IMR-90 (cell line): ENCODE measurements at regions not wholly inside any gene's neighbourhood (a gene's known extent, or its start where the extent isn't known, plus 50 kb on each side); places are given as distances from the start of the nearest gene placed in this dataset.

ENCODE experiments used
- ATAC-seq: fragments of 200-7000 bp; cut with Tn5 transposase; 2 replicates; pipeline ENCODE4 v1.9.1; 2020; ENCODE audit warnings: low read depth, mild to moderate bottlenecking, moderate library complexity
- BruUV-seq: library from RNA; stranded (reverse); fragments of 400-500 nt; replicated peaks from 2 replicates; lab custom pipeline; 2021; lab: Mats Ljungman, UMichigan
- CTCF ChIA-PET: fragments of 300-600 bp; formaldehyde crosslinking; extraction: SDS; loops from one replicate; lab custom pipeline; 2021; ENCODE audit warnings: antibody characterized with exemption; lab: Yijun Ruan, JAX
- POLR2A ChIA-PET: fragments of 300-600 bp; sonication (Branson Sonifier 250); formaldehyde crosslinking; loops from one replicate; lab custom pipeline; 2022; ENCODE audit warnings: antibody characterized with exemption; ENCODE audit not compliant: unreplicated experiment; lab: Charles Lee
- DNase-seq: peaks from one replicate; pipeline ENCODE4 v3.0.0; 2013
- H2AFZ ChIP-seq: replicated peaks from 2 replicates; pipeline ENCODE3; 2013; ENCODE audit warnings: low read length, mild to moderate bottlenecking; ENCODE audit not compliant: poor library complexity
- H2AK5ac ChIP-seq: 2 replicates; pipeline ENCODE4 v1.6.1; 2013; ENCODE audit warnings: low read depth, low read length, inconsistent platforms
- H2AK9ac ChIP-seq: replicated peaks from 2 replicates; pipeline ENCODE3; 2013; ENCODE audit warnings: mild to moderate bottlenecking, low read depth, low read length, moderate library complexity; ENCODE audit not compliant: poor library complexity
- H2BK120ac ChIP-seq: 2 replicates; pipeline ENCODE4 v1.6.1; 2013; ENCODE audit warnings: low read depth, low read length, inconsistent platforms
- H2BK15ac ChIP-seq: 3 replicates; pipeline ENCODE4 v1.6.1; 2013; ENCODE audit warnings: low read depth, low read length, inconsistent platforms
- H2BK20ac ChIP-seq: 2 replicates; pipeline ENCODE4 v1.6.1; 2013; ENCODE audit warnings: low read depth, mild to moderate bottlenecking, inconsistent platforms, low read length, moderate library complexity
- H2BK5ac ChIP-seq: 2 replicates; pipeline ENCODE4 v1.6.1; 2013; ENCODE audit warnings: mild to moderate bottlenecking, low read depth, low read length, inconsistent platforms; ENCODE audit not compliant: poor library complexity, severe bottlenecking
- H3K14ac ChIP-seq: replicated peaks from 2 replicates; pipeline ENCODE4 v1.6.1; 2013; ENCODE audit warnings: low read depth, low read length, inconsistent platforms
- H3K18ac ChIP-seq: 2 replicates; pipeline ENCODE4 v1.6.1; 2013; ENCODE audit warnings: low read depth, low read length, control low read depth
- H3K23ac ChIP-seq: 2 replicates; pipeline ENCODE4 v1.6.1; 2013; ENCODE audit warnings: low read depth, low read length, inconsistent platforms
- H3K27ac ChIP-seq: 2 replicates; pipeline ENCODE4 v1.5.1; 2013; ENCODE audit warnings: mild to moderate bottlenecking, control low read depth, low read length; ENCODE audit not compliant: insufficient read depth
- H3K27me3 ChIP-seq: 2 replicates; pipeline ENCODE4 v1.6.1; 2013; ENCODE audit warnings: low read length; ENCODE audit not compliant: control insufficient read depth, insufficient read depth
- H3K36me3 ChIP-seq: 2 replicates; pipeline ENCODE4 v1.6.1; 2013; ENCODE audit warnings: low read length, mixed read lengths; ENCODE audit not compliant: control insufficient read depth, insufficient read depth
- H3K4ac ChIP-seq: 2 replicates; pipeline ENCODE4 v1.6.1; 2013; ENCODE audit warnings: low read depth, low read length, inconsistent platforms
- H3K4me1 ChIP-seq: 2 replicates; pipeline ENCODE4 v1.6.1; 2013; ENCODE audit warnings: low read length, mixed read lengths; ENCODE audit not compliant: control insufficient read depth, insufficient read depth
- H3K4me2 ChIP-seq: 2 replicates; pipeline ENCODE4 v1.6.1; 2013; ENCODE audit warnings: low read depth, mild to moderate bottlenecking, control low read depth, low read length, moderate library complexity
- H3K4me3 ChIP-seq: 2 replicates; pipeline ENCODE4 v1.5.1; 2013; ENCODE audit warnings: low read depth, mild to moderate bottlenecking, control low read depth, low read length, moderate library complexity; ENCODE audit not compliant: insufficient read depth
- H3K56ac ChIP-seq: 2 replicates; pipeline ENCODE4 v1.6.1; 2013; ENCODE audit warnings: low read length, inconsistent platforms; ENCODE audit not compliant: insufficient read depth; ENCODE audit errors: extremely low read depth
- H3K79me1 ChIP-seq, 2 experiments: 2 replicates each; pipeline ENCODE4 v1.6.1; 2013; ENCODE audit warnings: low read length in 2 of 2, inconsistent platforms in 1 of 2, low read depth in 1 of 2
- H3K9ac ChIP-seq: 2 replicates; pipeline ENCODE4 v1.6.1; 2013; ENCODE audit warnings: low read depth, low read length, control low read depth
- H3K9me1 ChIP-seq: 2 replicates; pipeline ENCODE4 v1.6.1; 2013; ENCODE audit warnings: low read length, inconsistent platforms; ENCODE audit not compliant: insufficient read depth
- H3K9me3 ChIP-seq: 2 replicates; pipeline ENCODE4 v1.6.1; 2013; ENCODE audit warnings: low read length; ENCODE audit not compliant: control insufficient read depth, insufficient read depth
- H4K20me1 ChIP-seq: 2 replicates; pipeline ENCODE4 v1.6.1; 2013; ENCODE audit warnings: low read length, inconsistent platforms; ENCODE audit not compliant: insufficient read depth
- H4K5ac ChIP-seq: 2 replicates; pipeline ENCODE4 v1.6.1; 2013; ENCODE audit warnings: mild to moderate bottlenecking, low read depth, low read length, control low read depth
- H4K8ac ChIP-seq, 2 experiments: 2 replicates each; pipeline ENCODE4 v1.6.1; 2013; ENCODE audit warnings: low read depth in 2 of 2, low read length in 2 of 2, control low read depth in 1 of 2, inconsistent platforms in 1 of 2
- H4K91ac ChIP-seq: 2 replicates; pipeline ENCODE4 v1.6.1; 2013; ENCODE audit warnings: low read depth, low read length, inconsistent platforms; ENCODE audit not compliant: insufficient read depth
- BHLHE40 ChIP-seq: fragments of 150-350 bp; IDR thresholded peaks from 2 replicates; pipeline ENCODE4 v1.6.1; 2016; ENCODE audit warnings: mild to moderate bottlenecking, low read depth, low read length
- CEBPB ChIP-seq: IDR thresholded peaks from 2 replicates; pipeline ENCODE4 v1.6.1; 2012; ENCODE audit warnings: low read depth, low read length, improper control_type of control experiment
- CHD1 ChIP-seq: IDR thresholded peaks from 2 replicates; pipeline ENCODE4 v1.6.1; 2012; ENCODE audit warnings: low read depth, low read length, improper control_type of control experiment
- FOS ChIP-seq: fragments of 150-350 bp; IDR thresholded peaks from 2 replicates; pipeline ENCODE4 v1.6.1; 2016; ENCODE audit warnings: low read depth, low read length
- MAFK ChIP-seq: IDR thresholded peaks from 2 replicates; pipeline ENCODE4 v1.6.1; 2012; ENCODE audit warnings: low read depth, low read length, improper control_type of control experiment
- MAZ ChIP-seq: IDR thresholded peaks from 2 replicates; pipeline ENCODE4 v1.6.1; 2012; ENCODE audit warnings: low read depth, mild to moderate bottlenecking, low read length, improper control_type of control experiment, moderate library complexity, borderline replicate concordance
- MXI1 ChIP-seq: IDR thresholded peaks from 2 replicates; pipeline ENCODE4 v1.6.1; 2012; ENCODE audit warnings: low read depth, mild to moderate bottlenecking, low read length, moderate library complexity, borderline replicate concordance
- NFE2L2 ChIP-seq: fragments of 150-350 bp; IDR thresholded peaks from 2 replicates; pipeline ENCODE4 v1.6.1; 2016; ENCODE audit warnings: low read depth, mild to moderate bottlenecking, low read length
- POLR2A ChIP-seq: IDR thresholded peaks from 2 replicates; pipeline ENCODE4 v1.6.1; 2012; ENCODE audit warnings: mild to moderate bottlenecking, low read depth, low read length
- RAD21 ChIP-seq: IDR thresholded peaks from 2 replicates; pipeline ENCODE4 v1.6.1; 2012; ENCODE audit warnings: low read length, improper control_type of control experiment
- RCOR1 ChIP-seq: IDR thresholded peaks from 2 replicates; pipeline ENCODE4 v1.6.1; 2012; ENCODE audit warnings: mild to moderate bottlenecking, low read length, improper control_type of control experiment; ENCODE audit not compliant: insufficient replicate concordance
- RFX5 ChIP-seq: IDR thresholded peaks from 2 replicates; pipeline ENCODE4 v1.8.0; 2012; ENCODE audit warnings: low read depth, mild to moderate bottlenecking, low read length, moderate library complexity
- SMC3 ChIP-seq: fragments of 150-350 bp; IDR thresholded peaks from 2 replicates; pipeline ENCODE4 v1.6.1; 2016; ENCODE audit warnings: low read depth, mild to moderate bottlenecking, antibody characterized with exemption, low read length, moderate library complexity
- whole genome bisulfite sequencing, 2 experiments: methylation state at CpG; one replicate each; pipeline versions ENCODE4 v1.1.5 to v1.1.7; 2013; ENCODE audit warnings: missing lambda C conversion rate in 2 of 2; ENCODE audit not compliant: insufficient read length in 1 of 2; ENCODE audit errors: extremely low coverage in 2 of 2; 5-methylcytosine and 5-hydroxymethylcytosine counted together
- dilution Hi-C: fragments of 300-500 bp; cut with HindIII; formaldehyde crosslinking; loops from one replicate; pipeline ENCODE4 v1.14.3; 2018; ENCODE audit warnings: low sequenced_read_pairs; ENCODE audit not compliant: unreplicated experiment
- in situ Hi-C: fragments of 300-500 bp; cut with MboI; formaldehyde crosslinking; loops from 3 replicates; pipeline ENCODE4 v1.14.3; 2019; ENCODE audit warnings: low sequenced_read_pairs, inconsistent platforms, mixed read lengths
- intact Hi-C: fragments of 100-400 bp; cut with micrococcal nuclease; formaldehyde crosslinking; loops from 2 replicates; pipeline ENCODE4 v1.10.0; 2022
- TF ChIP-seq, protein P1 (sequence below): fragments of 150-350 bp; IDR thresholded peaks from 2 replicates; pipeline ENCODE4 v1.6.1; 2016; ENCODE audit warnings: low read depth, mild to moderate bottlenecking, low read length, moderate library complexity, borderline replicate concordance
- TF ChIP-seq, protein P2 (sequence below): conservative IDR thresholded peaks from 2 replicates; pipeline ENCODE4 v1.5.1; 2012; ENCODE audit warnings: mild to moderate bottlenecking, low read depth, low read length, improper control_type of control experiment
- TF ChIP-seq, protein P3 (sequence below): fragments of 150-350 bp; IDR thresholded peaks from 2 replicates; pipeline ENCODE4 v1.6.1; 2017; ENCODE audit warnings: mild to moderate bottlenecking, antibody characterized with exemption, low read length, low read depth

DNA sequence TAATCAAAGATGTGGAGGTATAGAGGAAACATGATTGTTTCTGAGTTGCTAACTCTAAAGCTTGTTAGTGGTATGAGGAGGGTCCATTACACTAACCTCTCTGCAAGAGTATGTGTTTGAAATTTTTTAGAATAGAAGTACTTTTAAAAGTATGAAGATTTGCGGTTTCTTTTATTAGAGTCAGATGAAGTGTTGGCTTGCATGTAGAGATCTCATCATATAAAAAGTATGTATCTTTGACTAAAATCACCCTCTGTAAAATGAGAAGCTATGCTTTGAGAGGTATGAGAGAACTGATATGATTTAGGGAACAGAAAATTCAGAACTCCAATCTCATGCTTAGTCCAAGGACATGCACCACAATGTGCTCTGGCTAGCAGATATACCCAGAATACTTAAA is 140.4 kb upstream of the MBNL1 start:
- Histone ChIP-seq H3K56ac (no peak overlapping the region), H2BK20ac (no peak overlapping the region), H2BK120ac (no peak overlapping the region), H3K4me2 (no peak overlapping the region), H2BK15ac (no peak overlapping the region), H3K79me1 (no peaks in the 10 kb centered on the region), H4K20me1 (no peaks in the 10 kb centered on the region), H2AK9ac (no peak overlapping the region), H3K36me3 (no peaks in the 10 kb centered on the region), H2AFZ (no peak overlapping the region), H3K9me3 (no peaks in the 10 kb centered on the region), H3K4ac (no peak overlapping the region), H3K27ac (no peak overlapping the region), H4K5ac (no peak overlapping the region), H3K23ac (no peak overlapping the region), H3K4me1 (peaks cover 2% of the 10 kb centered on the region; the same call in 1 of the 2 replicates), H3K14ac (no peak overlapping the region), H3K18ac (no peak overlapping the region), H3K9ac (no peak overlapping the region), H3K4me3 (no peak overlapping the region), H2BK5ac (no peak overlapping the region), H4K91ac (no peak overlapping the region), H2AK5ac (no peak overlapping the region), H3K9me1 (no peaks in the 10 kb centered on the region), H4K8ac (no peak overlapping the region), H3K27me3 (no peaks in the 10 kb centered on the region)
- DNase-seq = no peak
- dilution Hi-C loops (no loop called here), in situ Hi-C loops (no loop called here), intact Hi-C loops (no loop called here)
- no TSS peak for BruUV-seq
- WGBS, 2 experiments = no CpG with 5 or more reads among the region's 1 CpG
- ChIA-PET CTCF (no interaction called here), POLR2A (no interaction called here)
- TF ChIP-seq CHD1 = no peak
- no peak for TF ChIP-seq RAD21
- no peak for TF ChIP-seq RCOR1
- no peak for TF ChIP-seq MAZ
- no peak for TF ChIP-seq RFX5
- TF ChIP-seq BHLHE40 = no peak
- TF ChIP-seq CEBPB = no peak
- TF ChIP-seq, protein P1, sequence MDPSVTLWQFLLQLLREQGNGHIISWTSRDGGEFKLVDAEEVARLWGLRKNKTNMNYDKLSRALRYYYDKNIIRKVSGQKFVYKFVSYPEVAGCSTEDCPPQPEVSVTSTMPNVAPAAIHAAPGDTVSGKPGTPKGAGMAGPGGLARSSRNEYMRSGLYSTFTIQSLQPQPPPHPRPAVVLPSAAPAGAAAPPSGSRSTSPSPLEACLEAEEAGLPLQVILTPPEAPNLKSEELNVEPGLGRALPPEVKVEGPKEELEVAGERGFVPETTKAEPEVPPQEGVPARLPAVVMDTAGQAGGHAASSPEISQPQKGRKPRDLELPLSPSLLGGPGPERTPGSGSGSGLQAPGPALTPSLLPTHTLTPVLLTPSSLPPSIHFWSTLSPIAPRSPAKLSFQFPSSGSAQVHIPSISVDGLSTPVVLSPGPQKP = no peak
- TF ChIP-seq, protein P2, sequence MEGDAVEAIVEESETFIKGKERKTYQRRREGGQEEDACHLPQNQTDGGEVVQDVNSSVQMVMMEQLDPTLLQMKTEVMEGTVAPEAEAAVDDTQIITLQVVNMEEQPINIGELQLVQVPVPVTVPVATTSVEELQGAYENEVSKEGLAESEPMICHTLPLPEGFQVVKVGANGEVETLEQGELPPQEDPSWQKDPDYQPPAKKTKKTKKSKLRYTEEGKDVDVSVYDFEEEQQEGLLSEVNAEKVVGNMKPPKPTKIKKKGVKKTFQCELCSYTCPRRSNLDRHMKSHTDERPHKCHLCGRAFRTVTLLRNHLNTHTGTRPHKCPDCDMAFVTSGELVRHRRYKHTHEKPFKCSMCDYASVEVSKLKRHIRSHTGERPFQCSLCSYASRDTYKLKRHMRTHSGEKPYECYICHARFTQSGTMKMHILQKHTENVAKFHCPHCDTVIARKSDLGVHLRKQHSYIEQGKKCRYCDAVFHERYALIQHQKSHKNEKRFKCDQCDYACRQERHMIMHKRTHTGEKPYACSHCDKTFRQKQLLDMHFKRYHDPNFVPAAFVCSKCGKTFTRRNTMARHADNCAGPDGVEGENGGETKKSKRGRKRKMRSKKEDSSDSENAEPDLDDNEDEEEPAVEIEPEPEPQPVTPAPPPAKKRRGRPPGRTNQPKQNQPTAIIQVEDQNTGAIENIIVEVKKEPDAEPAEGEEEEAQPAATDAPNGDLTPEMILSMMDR = no peak
- TF ChIP-seq FOS = no peak
- TF ChIP-seq NFE2L2 = no peak
- no peak for TF ChIP-seq MXI1
- no peak for TF ChIP-seq POLR2A
- TF ChIP-seq MAFK = no peak
- TF ChIP-seq, protein P3, sequence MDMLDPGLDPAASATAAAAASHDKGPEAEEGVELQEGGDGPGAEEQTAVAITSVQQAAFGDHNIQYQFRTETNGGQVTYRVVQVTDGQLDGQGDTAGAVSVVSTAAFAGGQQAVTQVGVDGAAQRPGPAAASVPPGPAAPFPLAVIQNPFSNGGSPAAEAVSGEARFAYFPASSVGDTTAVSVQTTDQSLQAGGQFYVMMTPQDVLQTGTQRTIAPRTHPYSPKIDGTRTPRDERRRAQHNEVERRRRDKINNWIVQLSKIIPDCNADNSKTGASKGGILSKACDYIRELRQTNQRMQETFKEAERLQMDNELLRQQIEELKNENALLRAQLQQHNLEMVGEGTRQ = no peak
- no peak for TF ChIP-seq SMC3
- no peak for ATAC-seq
